T-cell (primary cell): ENCODE measurements at regions not wholly inside any gene's neighbourhood (a gene's known extent, or its start where the extent isn't known, plus 50 kb on each side); places are given as distances from the start of the nearest gene placed in this dataset.
"Not testable (repeated sequence)": the region's sequence is repeated elsewhere in the genome, so short reads cannot be mapped to it uniquely, and the experiment has no call there.

Source experiments
- ATAC-seq, 4 experiments: fragments of 200-7000 bp in 3 of 4; fragments of 150-1000 bp in 1 of 4; cut with Tn5 transposase; replicated peaks in 1 of 4; 1 replicate in 3 of 4; 2 replicates in 1 of 4; pipeline ENCODE4 v1.10.0; 2021; ENCODE audit warnings: moderate library complexity in 3 of 4, mild to moderate bottlenecking in 2 of 4, moderate number of reproducible peaks in 1 of 4
- CTCF ChIA-PET, 2 donors: fragments of 300-600 bp; sonication (Branson Sonifier 250); formaldehyde crosslinking; loops; one replicate each; lab custom pipeline; 2022; ENCODE audit warnings: antibody characterized with exemption in 2 of 2; lab: Charles Lee
- POLR2A ChIA-PET, 2 donors: fragments of 300-600 bp; sonication (Branson Sonifier 250); formaldehyde crosslinking; loops; one replicate each; lab custom pipeline; 2022; ENCODE audit warnings: antibody characterized with exemption in 2 of 2; lab: Charles Lee
- DNase-seq, 35 experiments: peaks; one replicate each; pipeline versions ENCODE4 v3.0.0 to v3.0.0-alpha.2; 2013 to 2023
- H3K27ac ChIP-seq: one replicate; pipeline ENCODE4 v1.5.1; 2013; ENCODE audit warnings: low read length
- H3K27me3 ChIP-seq, 2 experiments: replicated peaks in 1 of 2; 1 replicate in 1 of 2; 2 replicates in 1 of 2; pipeline versions ENCODE4 v1.6.1 to v1.7.0; 2013; ENCODE audit warnings: low read length in 1 of 2, mixed read lengths in 1 of 2; ENCODE audit not compliant: control insufficient read depth in 2 of 2, insufficient read depth in 2 of 2; ENCODE audit errors: extremely low read depth in 1 of 2
- H3K36me3 ChIP-seq, 2 donors: 1 replicate in 1 of 2; 2 replicates in 1 of 2; pipeline versions ENCODE4 v1.6.1 to v1.7.0; 2013; ENCODE audit warnings: low read length in 1 of 2; ENCODE audit not compliant: control insufficient read depth in 2 of 2, insufficient read depth in 1 of 2; ENCODE audit errors: extremely low read depth in 1 of 2
- H3K4me1 ChIP-seq, 2 experiments: 1 replicate in 1 of 2; 2 replicates in 1 of 2; pipeline versions ENCODE4 v1.6.1 to v1.7.0; 2013; ENCODE audit warnings: low read length in 2 of 2, mixed read lengths in 1 of 2; ENCODE audit not compliant: insufficient read depth in 2 of 2, control insufficient read depth in 1 of 2; ENCODE audit errors: extremely low read depth in 1 of 2
- H3K4me3 ChIP-seq, 2 donors: 1 replicate in 1 of 2; 2 replicates in 1 of 2; pipeline versions ENCODE4 v1.5.1 to v1.7.0; 2013; ENCODE audit warnings: mild to moderate bottlenecking in 2 of 2, low read length in 1 of 2, moderate library complexity in 1 of 2; ENCODE audit not compliant: control insufficient read depth in 1 of 2; ENCODE audit errors: extremely low read depth in 1 of 2
- H3K9me3 ChIP-seq: 2 replicates; pipeline ENCODE4 v1.7.0; 2013
- H3K27ac Mint-ChIP-seq, 2 donors: one replicate each; pipeline ENCODE4 v1.8.0; 2020 to 2021; ENCODE audit warnings: mild to moderate bottlenecking in 2 of 2, mixed read lengths in 2 of 2
- H3K27me3 Mint-ChIP-seq, 2 donors: one replicate each; pipeline ENCODE4 v1.8.0; 2021 to 2022; ENCODE audit warnings: mixed read lengths in 2 of 2
- H3K36me3 Mint-ChIP-seq: one replicate; pipeline ENCODE4 v1.8.0; 2021; ENCODE audit warnings: mixed read lengths
- H3K4me1 Mint-ChIP-seq, 3 donors: one replicate each; pipeline ENCODE4 v1.8.0; 2020 to 2022; ENCODE audit warnings: mixed read lengths in 3 of 3, mild to moderate bottlenecking in 1 of 3
- H3K4me3 Mint-ChIP-seq, 3 donors: one replicate each; pipeline ENCODE4 v1.8.0; 2020 to 2022; ENCODE audit warnings: mild to moderate bottlenecking in 3 of 3, mixed read lengths in 3 of 3, moderate library complexity in 3 of 3
- H3K9me3 Mint-ChIP-seq, 3 donors: one replicate each; pipeline ENCODE4 v1.8.0; 2020 to 2022; ENCODE audit warnings: mixed read lengths in 3 of 3
- WGBS: methylation state at CpG from one replicate; pipeline ENCODE4 v1.1.5; 2013; ENCODE audit warnings: missing lambda C conversion rate; ENCODE audit not compliant: insufficient coverage; 5-methylcytosine and 5-hydroxymethylcytosine counted together

- Histone ChIP-seq H3K36me3 (no peaks in the 10 kb centered on the region), H3K9me3 (no peaks in the 10 kb centered on the region), H3K27ac (no peak overlapping the region), H3K4me3 (no peak overlapping the region), H3K4me1 (no peaks in the 10 kb centered on the region), H3K27me3 (no peaks in the 10 kb centered on the region)
- POLR2A ChIA-PET = no interaction called here
- Mint-ChIP-seq H3K4me3 (no peak overlapping the region), H3K27ac (no peak overlapping the region), H3K9me3 (peaks cover 2 to 21% (median 4%) of the 10 kb centered on the region in 3 donors), H3K4me1 (no peaks in the 10 kb centered on the region), H3K36me3 (no peaks in the 10 kb centered on the region), H3K27me3 (no peaks in the 10 kb centered on the region)
- ATAC-seq (no peak), DNase-seq (no peak)
- no CpG with 5 or more reads among the region's 3 CpGs for WGBS
- CTCF ChIA-PET = no interaction called here
These were observed 71.1 kb downstream of the TRAM1L1 start for GRCh38 chr4:117014236-117014635.

GRCh38 chr4:117010671-117011070, 74.7 kb downstream of the TRAM1L1 start:
- no CpG with 5 or more reads among the region's 1 CpG for WGBS
- no peaks in the 10 kb centered on the region for H3K4me1 ChIP-seq
- no peak for ATAC-seq
- no peak overlapping the region for H3K4me3 Mint-ChIP-seq
- no peak for DNase-seq
- no peaks in the 10 kb centered on the region for H3K27me3 Mint-ChIP-seq
- H3K36me3 Mint-ChIP-seq = no peaks in the 10 kb centered on the region
- no peaks in the 10 kb centered on the region for H3K27me3 ChIP-seq
- no peak overlapping the region for H3K4me3 ChIP-seq
- no peaks in the 10 kb centered on the region for H3K4me1 Mint-ChIP-seq
- H3K27ac ChIP-seq = no peak overlapping the region
- peaks cover 2 to 26% (median 5%) of the 10 kb centered on the region in 3 donors for H3K9me3 Mint-ChIP-seq
- ChIA-PET CTCF (no interaction called here), POLR2A (no interaction called here)
- H3K36me3 ChIP-seq = no peaks in the 10 kb centered on the region
- H3K27ac Mint-ChIP-seq = no peak overlapping the region
- H3K9me3 ChIP-seq = no peaks in the 10 kb centered on the region

GRCh38 chr4:117001077-117001476, 84.3 kb downstream of the TRAM1L1 start:
- Mint-ChIP-seq H3K27ac (no peak overlapping the region), H3K9me3 (peaks cover 0 to 13% (median 0%) of the 10 kb centered on the region in 3 donors), H3K4me1 (no peaks in the 10 kb centered on the region), H3K36me3 (no peaks in the 10 kb centered on the region), H3K4me3 (no peak overlapping the region), H3K27me3 (no peaks in the 10 kb centered on the region)
- Histone ChIP-seq H3K4me3 (no peak overlapping the region), H3K36me3 (no peaks in the 10 kb centered on the region), H3K4me1 (no peaks in the 10 kb centered on the region), H3K27ac (no peak overlapping the region), H3K27me3 (no peaks in the 10 kb centered on the region), H3K9me3 (no peaks in the 10 kb centered on the region)
- ATAC-seq (no peak), DNase-seq (no peak)
- 86% methylated on average over 7 of the region's 8 CpGs for WGBS
- ChIA-PET POLR2A (no interaction called here), CTCF (interaction anchor here in 1 of 2 donors (0.7 kb wide), 1 partner anchor 8 kb away, joined by 5 read pairs; no protein-coding TSS in a partner anchor)

- DNase-seq (no peak), ATAC-seq (no peak)
- Histone ChIP-seq H3K9me3 (no peaks in the 10 kb centered on the region), H3K4me1 (no peaks in the 10 kb centered on the region), H3K27me3 (no peaks in the 10 kb centered on the region), H3K27ac (no peak overlapping the region), H3K4me3 (no peak overlapping the region), H3K36me3 (no peaks in the 10 kb centered on the region)
- Mint-ChIP-seq H3K4me1 (no peaks in the 10 kb centered on the region), H3K27ac (no peak overlapping the region), H3K27me3 (no peaks in the 10 kb centered on the region), H3K9me3 (peaks cover 2 to 22% (median 5%) of the 10 kb centered on the region in 3 donors), H3K36me3 (no peaks in the 10 kb centered on the region), H3K4me3 (no peak overlapping the region)
- 60% methylated on average over 1 of the region's 5 CpGs for WGBS
- POLR2A ChIA-PET = no interaction called here
- CTCF ChIA-PET = no interaction called here
These were observed 102.7 kb downstream of the TRAM1L1 start for GRCh38 chr4:116982656-116983055.

GRCh38 chr4:116980436-116980835, 104.9 kb downstream of the TRAM1L1 start:
- H3K36me3 Mint-ChIP-seq, H3K27ac ChIP-seq, H3K4me1 Mint-ChIP-seq, DNase-seq, CTCF ChIA-PET, H3K9me3 ChIP-seq, H3K36me3 ChIP-seq, H3K27me3 ChIP-seq, H3K4me3 Mint-ChIP-seq, H3K4me1 ChIP-seq, ATAC-seq, POLR2A ChIA-PET, H3K4me3 ChIP-seq, H3K27me3 Mint-ChIP-seq, H3K27ac Mint-ChIP-seq: not testable (repeated sequence)
- 100% methylated on average over 1 of the region's 12 CpGs for WGBS
- H3K9me3 Mint-ChIP-seq = peaks cover 2 to 17% (median 3%) of the 10 kb centered on the region in 3 donors

GRCh38 chr4:116959045-116959444, 126.3 kb downstream of the TRAM1L1 start:
- no peak overlapping the region for H3K4me3 Mint-ChIP-seq

GRCh38 chr4:116953947-116954346, 131.4 kb downstream of the TRAM1L1 start:
- ATAC-seq (no peak), DNase-seq (no peak)
- H3K4me3 ChIP-seq = no peak overlapping the region
- H3K27me3 ChIP-seq = no peaks in the 10 kb centered on the region
- Mint-ChIP-seq H3K36me3 (no peaks in the 10 kb centered on the region), H3K4me3 (no peak overlapping the region), H3K27me3 (no peaks in the 10 kb centered on the region), H3K9me3 (peaks cover 3 to 14% (median 4%) of the 10 kb centered on the region in 3 donors), H3K27ac (no peak overlapping the region), H3K4me1 (no peaks in the 10 kb centered on the region)
- 78% methylated on average over 2 of the region's 3 CpGs for whole genome bisulfite sequencing
- no peak overlapping the region for H3K27ac ChIP-seq
- H3K4me1 ChIP-seq = no peaks in the 10 kb centered on the region
- no peaks in the 10 kb centered on the region for H3K36me3 ChIP-seq
- ChIA-PET POLR2A (no interaction called here), CTCF (no interaction called here)
- H3K9me3 ChIP-seq = no peaks in the 10 kb centered on the region

More at GRCh38 chr4:116959045-116959444, 126.3 kb downstream of the TRAM1L1 start:
- Histone ChIP-seq H3K9me3 (no peaks in the 10 kb centered on the region), H3K27ac (no peak overlapping the region), H3K27me3 (no peaks in the 10 kb centered on the region), H3K4me3 (no peak overlapping the region), H3K4me1 (no peaks in the 10 kb centered on the region), H3K36me3 (no peaks in the 10 kb centered on the region)
- CTCF ChIA-PET = no interaction called here
- Mint-ChIP-seq H3K36me3 (no peaks in the 10 kb centered on the region), H3K9me3 (peaks cover 3 to 14% (median 6%) of the 10 kb centered on the region in 3 donors), H3K4me1 (no peaks in the 10 kb centered on the region), H3K27ac (no peak overlapping the region), H3K27me3 (no peaks in the 10 kb centered on the region)
- DNase-seq = no peak
- POLR2A ChIA-PET = no interaction called here
- no peak for ATAC-seq
